ENCODE measurements at regions not wholly inside any gene's neighbourhood (a gene's known extent, or its start where the extent isn't known, plus 50 kb on each side); places are given as distances from the start of the nearest gene placed in this dataset.
"Not testable (repeated sequence)": the region's sequence is repeated elsewhere in the genome, so short reads cannot be mapped to it uniquely, and the experiment has no call there.

- not testable (repeated sequence) for DNase-seq (ENCODE audit: low read depth in 3 of 3, low spot score in 2 of 3)
These were observed 223.7 kb upstream of the ANKRD20A1 start for GRCh38 chr9:67635067-67635466.

GRCh38 chr9:67611900-67612299 lies 246.8 kb upstream of the ANKRD20A1 start:
- not testable (repeated sequence) for DNase-seq (ENCODE audit: low read depth in 3 of 3, low spot score in 2 of 3)

GRCh38 chr9:67609872-67610271 lies 248.9 kb upstream of the ANKRD20A1 start:
- DNase-seq (ENCODE audit: low read depth in 3 of 3, low spot score in 2 of 3) = not testable (repeated sequence)

- not testable (repeated sequence) for DNase-seq (ENCODE audit: low read depth in 3 of 3, low spot score in 2 of 3)
These were observed 249.3 kb upstream of the ANKRD20A1 start for GRCh38 chr9:67609435-67609834.

- not testable (repeated sequence) for DNase-seq (ENCODE audit: low read depth in 3 of 3, low spot score in 2 of 3)
These were observed 253.6 kb upstream of the ANKRD20A1 start for GRCh38 chr9:67605113-67605512.

GRCh38 chr9:67603609-67604008 lies 255.1 kb upstream of the ANKRD20A1 start:
- not testable (repeated sequence) for DNase-seq (ENCODE audit: low read depth in 3 of 3, low spot score in 2 of 3)

- not testable (repeated sequence) for DNase-seq (ENCODE audit: low read depth in 3 of 3, low spot score in 2 of 3)
These were observed 266.3 kb upstream of the ANKRD20A1 start for GRCh38 chr9:67592424-67592823.

GRCh38 chr9:67555874-67556273 lies 302.9 kb upstream of the ANKRD20A1 start:
- DNase-seq (ENCODE audit: low read depth in 3 of 3, low spot score in 2 of 3) = not testable (repeated sequence)

GRCh38 chr9:67550044-67550443 lies 308.7 kb upstream of the ANKRD20A1 start:
- not testable (repeated sequence) for DNase-seq (ENCODE audit: low read depth in 3 of 3, low spot score in 2 of 3)

GRCh38 chr9:67529834-67530233 lies 328.9 kb upstream of the ANKRD20A1 start:
- DNase-seq (ENCODE audit: low read depth in 3 of 3, low spot score in 2 of 3) = not testable (repeated sequence)

- DNase-seq (ENCODE audit: low read depth in 3 of 3, low spot score in 2 of 3) = not testable (repeated sequence)
These were observed 341.8 kb upstream of the ANKRD20A1 start for GRCh38 chr9:67516938-67517337.

GRCh38 chr9:67514587-67514986 lies 344.1 kb upstream of the ANKRD20A1 start:
- not testable (repeated sequence) for DNase-seq (ENCODE audit: low read depth in 3 of 3, low spot score in 2 of 3)

- DNase-seq (ENCODE audit: low read depth in 3 of 3, low spot score in 2 of 3) = not testable (repeated sequence)
These were observed 354.9 kb upstream of the ANKRD20A1 start for GRCh38 chr9:67503728-67504369.

- DNase-seq (ENCODE audit: low read depth in 3 of 3, low spot score in 2 of 3) = not testable (repeated sequence)
These were observed 366.7 kb upstream of the ANKRD20A1 start for GRCh38 chr9:67492028-67492427.

- not testable (repeated sequence) for DNase-seq (ENCODE audit: low read depth in 3 of 3, low spot score in 2 of 3)
These were observed 381.3 kb upstream of the ANKRD20A1 start for GRCh38 chr9:67477465-67477864.

- DNase-seq (ENCODE audit: low read depth in 3 of 3, low spot score in 2 of 3) = not testable (repeated sequence)
These were observed 388.0 kb upstream of the ANKRD20A1 start for GRCh38 chr9:67470739-67471138.

GRCh38 chr9:67468326-67468725 lies 390.4 kb upstream of the ANKRD20A1 start:
- not testable (repeated sequence) for DNase-seq (ENCODE audit: low read depth in 3 of 3, low spot score in 2 of 3)

GRCh38 chr9:67461796-67462757 lies 396.7 kb upstream of the ANKRD20A1 start:
- DNase-seq (ENCODE audit: low read depth in 3 of 3, low spot score in 2 of 3) = not testable (repeated sequence)

- not testable (repeated sequence) for DNase-seq (ENCODE audit: low read depth in 3 of 3, low spot score in 2 of 3)
These were observed 405.8 kb upstream of the ANKRD20A1 start for GRCh38 chr9:67452941-67453340.

GRCh38 chr9:67442313-67442712 lies 416.4 kb upstream of the ANKRD20A1 start:
- not testable (repeated sequence) for DNase-seq (ENCODE audit: low read depth in 3 of 3, low spot score in 2 of 3)

GRCh38 chr9:67437011-67437410 lies 421.7 kb upstream of the ANKRD20A1 start:
- not testable (repeated sequence) for DNase-seq (ENCODE audit: low read depth in 3 of 3, low spot score in 2 of 3)
